Hindlimb muscle (tissue), 1 donor: ENCODE measurements at regions not wholly inside any gene's neighbourhood (a gene's known extent, or its start where the extent isn't known, plus 50 kb on each side); places are given as distances from the start of the nearest gene placed in this dataset.

ENCODE experiments used
- DNase-seq: peaks from one replicate; pipeline ENCODE4 v3.0.0-alpha.2; 2013

DNA sequence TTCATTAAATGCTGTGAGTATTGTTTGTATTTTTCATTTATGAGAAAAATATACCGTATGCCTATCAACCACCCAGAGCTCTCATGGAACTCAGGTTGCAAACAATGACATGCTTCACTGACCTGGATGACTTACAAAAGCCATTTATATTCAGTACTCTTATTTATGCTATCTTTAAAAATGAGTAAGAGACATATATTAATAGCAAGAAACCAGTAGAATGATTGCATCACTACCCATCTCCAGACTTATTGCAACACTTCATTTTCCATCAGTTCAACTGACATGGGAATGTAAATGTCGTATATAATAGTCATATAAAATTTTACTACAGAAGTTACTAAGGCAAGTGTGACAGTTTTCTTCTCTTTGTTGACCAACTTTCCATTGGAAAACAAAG is 69.1 kb downstream of the OTP start:
- no peak for DNase-seq

DNA sequence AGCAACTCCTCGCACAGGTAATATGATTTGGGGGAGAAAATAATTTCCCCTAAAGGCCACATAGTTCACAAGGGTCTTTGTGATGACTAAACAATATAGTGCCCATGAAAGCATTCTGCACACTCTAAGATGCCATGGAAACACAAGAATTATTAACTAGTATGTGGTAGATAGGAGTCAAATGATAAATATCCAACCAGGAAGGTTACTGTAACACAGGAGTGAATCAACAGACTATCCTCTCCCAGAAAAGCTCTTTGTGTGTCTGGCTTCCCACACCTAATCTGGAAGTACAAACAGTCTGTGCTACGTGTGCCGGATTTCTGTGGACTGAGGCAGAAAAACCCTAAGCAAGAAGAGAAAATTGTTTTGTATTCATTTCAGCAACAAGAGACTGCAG is 70.0 kb downstream of the OTP start:
- DNase-seq = no peak

DNA sequence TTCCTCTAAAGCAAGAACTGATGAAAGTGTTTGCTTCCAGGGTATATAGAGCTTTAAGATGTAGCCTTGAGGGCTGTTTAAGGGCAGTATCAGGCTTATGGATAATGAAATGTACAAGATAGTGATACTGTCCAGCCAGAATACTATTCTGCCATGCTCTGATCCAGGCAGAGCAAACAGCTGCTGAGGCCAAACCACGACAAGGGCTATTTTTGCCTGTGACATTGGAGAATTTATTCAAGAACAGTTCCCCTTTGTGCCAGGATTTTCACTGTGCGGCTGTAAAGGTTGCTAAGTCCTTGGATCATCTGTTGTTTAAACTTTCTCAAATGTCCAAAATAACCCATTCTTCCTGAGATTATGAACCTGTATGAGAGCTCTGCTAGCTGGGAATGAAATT is 70.4 kb downstream of the OTP start:
- DNase-seq = no peak

DNA sequence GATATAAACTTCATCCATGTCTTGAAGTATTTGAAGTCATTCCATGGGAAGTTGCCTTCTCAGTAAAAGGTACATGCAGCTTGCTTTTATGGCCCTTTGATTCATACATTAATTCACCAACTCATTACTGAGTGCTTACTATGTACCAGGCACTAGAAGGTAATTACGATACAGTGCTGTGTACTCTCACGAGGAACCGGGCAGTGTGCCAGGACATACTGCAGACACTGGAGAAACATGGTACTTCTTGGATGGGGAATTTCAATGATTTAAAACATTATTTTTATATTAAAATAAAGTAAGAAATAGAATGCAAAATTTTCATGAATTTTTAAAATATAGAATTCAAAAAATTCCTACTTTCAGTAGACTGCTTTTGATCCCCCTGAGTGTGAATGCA is 71.4 kb upstream of the WDR41 start:
- no peak for DNase-seq

DNA sequence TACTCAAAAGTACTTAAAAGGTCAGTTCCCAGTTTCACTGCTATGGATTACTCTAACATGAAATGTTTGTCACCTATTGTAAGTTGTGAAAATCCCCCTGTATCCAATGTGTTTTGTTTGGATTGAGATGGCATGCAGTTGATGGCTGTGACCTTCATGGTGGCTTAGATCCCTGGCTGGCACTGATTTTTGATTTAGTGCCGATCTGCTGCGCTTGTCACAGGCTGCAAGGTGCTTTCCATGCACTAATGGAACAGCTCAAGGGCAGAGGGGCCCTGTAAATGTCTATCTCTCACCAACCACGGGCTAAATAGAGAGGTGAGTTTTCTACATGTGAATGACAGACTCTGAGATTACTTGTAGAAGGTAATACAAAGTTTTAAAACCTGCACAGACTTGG is 69.8 kb upstream of the WDR41 start:
- DNase-seq = no peak

DNA sequence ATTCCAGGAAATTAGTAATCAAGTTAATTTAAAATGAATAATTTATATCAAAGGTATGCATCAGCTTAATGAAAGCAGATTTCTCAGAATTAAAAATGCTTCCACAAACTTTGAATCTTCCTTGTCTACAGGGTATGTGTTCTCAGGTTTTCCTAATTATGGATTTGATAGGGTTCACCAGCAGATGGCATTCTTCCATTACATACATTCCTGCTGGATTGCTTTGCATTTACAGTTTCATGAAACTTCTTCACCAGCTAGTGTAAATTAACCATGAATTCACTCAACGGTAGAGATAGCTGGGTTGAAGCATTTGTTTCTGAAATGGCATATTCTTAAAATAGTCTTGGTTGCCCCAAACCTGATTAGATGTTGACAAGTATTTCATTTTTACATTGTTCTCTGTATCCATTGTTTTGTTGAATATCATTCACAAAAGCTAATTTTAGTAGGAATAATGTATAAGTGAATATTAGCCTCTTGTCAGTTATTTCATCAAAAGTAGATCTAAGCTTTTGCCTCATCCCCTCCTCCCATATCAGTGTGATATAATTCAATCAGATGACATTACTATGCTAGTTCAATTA is 68.7 kb upstream of the WDR41 start:
- DNase-seq = peak; percentile 38

DNA sequence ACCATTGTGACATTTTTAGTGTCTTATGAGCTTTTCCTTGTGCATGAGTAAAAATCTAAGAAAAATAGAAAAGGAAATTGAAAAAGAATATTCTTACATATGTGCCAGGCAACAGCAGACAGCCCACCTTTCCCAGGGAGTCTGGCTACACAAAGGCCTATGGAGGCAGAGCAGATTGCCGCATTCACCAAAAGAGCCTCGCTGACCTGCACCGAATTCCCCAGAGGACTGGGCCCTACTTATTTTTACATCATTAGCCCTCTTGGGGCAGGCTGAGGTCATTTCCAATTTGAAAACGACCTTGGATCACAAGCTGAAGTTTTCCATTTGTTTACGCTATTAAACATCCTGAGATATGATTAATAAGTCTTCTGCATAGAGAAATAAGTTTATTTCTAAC is 66.2 kb upstream of the WDR41 start:
- DNase-seq = no peak

DNA sequence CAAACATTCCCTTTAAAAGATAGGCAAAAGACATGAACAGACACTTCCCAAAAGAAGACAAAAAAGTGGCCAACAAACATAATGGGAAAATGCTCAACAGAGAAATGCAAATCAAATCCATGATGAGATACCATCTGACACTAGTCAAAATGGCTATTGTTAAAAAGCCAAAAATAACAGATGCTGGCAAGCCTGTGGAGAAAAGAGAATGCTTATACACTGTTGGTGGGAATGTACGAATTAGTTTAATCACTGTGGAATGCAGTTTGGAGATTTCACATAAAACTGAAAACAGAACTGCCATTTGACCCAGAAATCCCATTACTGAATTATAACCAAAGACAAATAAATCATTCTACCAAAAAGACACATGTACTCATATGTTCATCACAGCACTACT is 58.3 kb upstream of the WDR41 start:
- DNase-seq = no peak

DNA sequence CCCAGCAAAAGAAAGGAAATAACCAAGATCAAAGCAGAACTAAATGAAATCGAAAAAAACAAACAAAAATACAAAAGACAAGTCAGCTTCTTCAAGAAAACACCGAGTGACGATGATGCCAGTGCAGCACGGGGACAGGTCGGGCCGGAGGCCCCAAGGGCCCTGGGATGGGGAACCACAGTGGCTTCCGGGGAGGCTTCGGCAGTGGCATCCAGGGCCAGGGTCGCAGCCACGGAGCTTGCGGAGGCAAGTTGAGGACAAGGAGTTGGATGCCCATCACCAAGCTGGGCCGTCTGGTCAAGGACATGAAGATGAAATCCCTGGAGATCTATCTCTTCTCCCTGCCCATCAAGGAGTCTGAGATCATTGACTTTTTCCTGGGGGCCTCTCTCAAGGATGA is 53.2 kb upstream of the WDR41 start:
- DNase-seq = no peak
